ENCODE measurements at regions not wholly inside any gene's neighbourhood (a gene's known extent, or its start where the extent isn't known, plus 50 kb on each side); places are given as distances from the start of the nearest gene placed in this dataset.

DNA sequence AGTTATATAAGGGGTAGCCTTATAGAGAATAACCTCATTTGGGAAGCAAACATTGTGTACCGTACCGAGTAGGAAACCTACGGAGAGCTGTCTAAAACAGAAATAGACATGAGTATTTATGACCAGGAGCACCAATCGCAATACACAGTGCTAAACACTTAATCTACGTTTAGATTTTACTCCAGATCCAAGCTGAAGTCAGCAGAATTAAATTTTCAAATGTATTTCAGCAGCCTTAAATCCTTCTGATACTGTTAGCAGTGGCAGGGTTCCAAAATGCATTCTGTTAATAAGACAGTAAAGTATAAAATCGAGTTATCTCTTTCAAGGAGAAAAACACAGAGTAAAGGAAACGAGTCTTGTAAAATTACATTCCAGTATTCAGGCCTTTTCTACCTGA is 118.1 kb upstream of the ZNF521 start:
- DNase-seq (ENCODE audit: low read depth, low spot score): no peak
- Mint-ChIP-seq H3K27ac (ENCODE audit: unreplicated experiment) (no peak overlapping the region), H3K9me3 (no peaks in the 10 kb centered on the region), H3K4me1 (peaks cover 38% of the 10 kb centered on the region), H3K27me3 (ENCODE audit: low read depth) (no peaks in the 10 kb centered on the region), H3K4me3 (no peak overlapping the region), H3K36me3 (ENCODE audit: low read depth) (no peaks in the 10 kb centered on the region)
- TF ChIP-seq, protein P1, sequence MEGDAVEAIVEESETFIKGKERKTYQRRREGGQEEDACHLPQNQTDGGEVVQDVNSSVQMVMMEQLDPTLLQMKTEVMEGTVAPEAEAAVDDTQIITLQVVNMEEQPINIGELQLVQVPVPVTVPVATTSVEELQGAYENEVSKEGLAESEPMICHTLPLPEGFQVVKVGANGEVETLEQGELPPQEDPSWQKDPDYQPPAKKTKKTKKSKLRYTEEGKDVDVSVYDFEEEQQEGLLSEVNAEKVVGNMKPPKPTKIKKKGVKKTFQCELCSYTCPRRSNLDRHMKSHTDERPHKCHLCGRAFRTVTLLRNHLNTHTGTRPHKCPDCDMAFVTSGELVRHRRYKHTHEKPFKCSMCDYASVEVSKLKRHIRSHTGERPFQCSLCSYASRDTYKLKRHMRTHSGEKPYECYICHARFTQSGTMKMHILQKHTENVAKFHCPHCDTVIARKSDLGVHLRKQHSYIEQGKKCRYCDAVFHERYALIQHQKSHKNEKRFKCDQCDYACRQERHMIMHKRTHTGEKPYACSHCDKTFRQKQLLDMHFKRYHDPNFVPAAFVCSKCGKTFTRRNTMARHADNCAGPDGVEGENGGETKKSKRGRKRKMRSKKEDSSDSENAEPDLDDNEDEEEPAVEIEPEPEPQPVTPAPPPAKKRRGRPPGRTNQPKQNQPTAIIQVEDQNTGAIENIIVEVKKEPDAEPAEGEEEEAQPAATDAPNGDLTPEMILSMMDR (conservative IDR thresholded peaks at IDR 0.05): no peak

GRCh38 chr18:25469489-25469888 is 117.5 kb upstream of the ZNF521 start:
- H3K4me3 Mint-ChIP-seq: no peak overlapping the region
- no peaks in the 10 kb centered on the region for H3K36me3 Mint-ChIP-seq (ENCODE audit: low read depth)
- no peak for DNase-seq (ENCODE audit: low read depth, low spot score)
- peaks cover 3% of the 10 kb centered on the region for H3K9me3 Mint-ChIP-seq
- peaks cover 44% of the 10 kb centered on the region for H3K4me1 Mint-ChIP-seq
- no peak overlapping the region for H3K27ac Mint-ChIP-seq (ENCODE audit: unreplicated experiment)
- H3K27me3 Mint-ChIP-seq (ENCODE audit: low read depth): no peaks in the 10 kb centered on the region
- TF ChIP-seq, protein P1 (conservative IDR thresholded peaks at IDR 0.05): no peak

- TF ChIP-seq, protein P1 (conservative IDR thresholded peaks at IDR 0.05): no peak
- no peak for DNase-seq (ENCODE audit: low read depth, low spot score)
- Mint-ChIP-seq H3K4me1 (peaks cover 59% of the 10 kb centered on the region), H3K27ac (ENCODE audit: unreplicated experiment) (peak overlapping the region; percentile 78), H3K36me3 (ENCODE audit: low read depth) (no peaks in the 10 kb centered on the region), H3K27me3 (ENCODE audit: low read depth) (no peaks in the 10 kb centered on the region), H3K4me3 (no peak overlapping the region), H3K9me3 (peaks cover 4% of the 10 kb centered on the region)
These were observed 115.4 kb upstream of the ZNF521 start for GRCh38 chr18:25467226-25467987.

- Mint-ChIP-seq H3K4me3 (no peak overlapping the region), H3K4me1 (peaks cover 61% of the 10 kb centered on the region), H3K9me3 (peaks cover 4% of the 10 kb centered on the region), H3K27me3 (ENCODE audit: low read depth) (no peaks in the 10 kb centered on the region), H3K27ac (ENCODE audit: unreplicated experiment) (peak overlapping the region; percentile 91), H3K36me3 (ENCODE audit: low read depth) (no peaks in the 10 kb centered on the region)
- DNase-seq (ENCODE audit: low read depth, low spot score): no peak
- TF ChIP-seq, protein P1 (conservative IDR thresholded peaks at IDR 0.05): no peak
These were observed 113.3 kb upstream of the ZNF521 start for GRCh38 chr18:25465152-25465732.

GRCh38 chr18:25464227-25464626 is 112.3 kb upstream of the ZNF521 start:
- no peaks in the 10 kb centered on the region for H3K27me3 Mint-ChIP-seq (ENCODE audit: low read depth)
- no peaks in the 10 kb centered on the region for H3K36me3 Mint-ChIP-seq (ENCODE audit: low read depth)
- peaks cover 56% of the 10 kb centered on the region for H3K4me1 Mint-ChIP-seq
- H3K4me3 Mint-ChIP-seq: no peak overlapping the region
- H3K27ac Mint-ChIP-seq (ENCODE audit: unreplicated experiment): no peak overlapping the region
- DNase-seq (ENCODE audit: low read depth, low spot score): no peak
- TF ChIP-seq, protein P1 (conservative IDR thresholded peaks at IDR 0.05): no peak
- peaks cover 4% of the 10 kb centered on the region for H3K9me3 Mint-ChIP-seq
